ENCODE measurements at regions not wholly inside any gene's neighbourhood (a gene's known extent, or its start where the extent isn't known, plus 50 kb on each side); places are given as distances from the start of the nearest gene placed in this dataset.

DNA sequence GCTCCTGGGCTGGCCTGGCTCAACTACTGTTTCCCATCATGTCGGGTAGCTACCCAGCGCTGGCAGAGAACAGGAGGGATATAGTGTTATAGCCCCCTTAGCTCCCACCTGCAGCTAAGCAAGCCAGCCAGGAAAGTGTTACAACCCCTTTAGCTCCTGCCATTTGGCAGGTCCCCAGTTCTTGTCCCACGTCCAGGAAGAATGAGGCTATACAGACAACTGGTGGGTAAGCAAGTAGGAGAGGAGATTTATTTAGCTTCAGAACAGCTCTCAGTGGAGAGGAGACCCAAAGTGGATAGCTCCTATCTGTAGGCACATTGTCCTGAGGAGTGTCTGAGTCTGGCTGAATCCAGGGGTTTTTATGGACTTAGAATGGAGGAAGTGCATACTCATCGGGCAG lies 741.1 kb upstream of the B3GALT2 start:
- no peaks in the 10 kb centered on the region for H3K4me1 ChIP-seq (ENCODE audit: insufficient read depth, low read length)
- H3K27ac ChIP-seq (ENCODE audit: low read depth, low read length) = no peak overlapping the region
- H3K4me2 ChIP-seq (ENCODE audit: insufficient read depth, low read length) = no peak overlapping the region
- DNase-seq (ENCODE audit: insufficient read length, low spot score, missing footprints) = no peak
- H3K79me2 ChIP-seq (ENCODE audit: insufficient read depth, low read length) = no peaks in the 10 kb centered on the region
- no peak overlapping the region for H3K4me3 ChIP-seq (ENCODE audit: insufficient read depth, low read length)
- no peak overlapping the region for H2AFZ ChIP-seq (ENCODE audit: low read length)
- no peak for TF ChIP-seq CTCF (IDR thresholded peaks at IDR 0.05; ENCODE audit: extremely low read depth, low read depth, low read length)
- no peaks in the 10 kb centered on the region for H4K20me1 ChIP-seq (ENCODE audit: insufficient read depth, low read length)
- no peaks in the 10 kb centered on the region for H3K27me3 ChIP-seq (ENCODE audit: insufficient read depth, low read length)
- H3K36me3 ChIP-seq (ENCODE audit: insufficient read depth, low read length) = no peaks in the 10 kb centered on the region
- no peaks in the 10 kb centered on the region for H3K9me3 ChIP-seq (ENCODE audit: low read depth, low read length)

DNA sequence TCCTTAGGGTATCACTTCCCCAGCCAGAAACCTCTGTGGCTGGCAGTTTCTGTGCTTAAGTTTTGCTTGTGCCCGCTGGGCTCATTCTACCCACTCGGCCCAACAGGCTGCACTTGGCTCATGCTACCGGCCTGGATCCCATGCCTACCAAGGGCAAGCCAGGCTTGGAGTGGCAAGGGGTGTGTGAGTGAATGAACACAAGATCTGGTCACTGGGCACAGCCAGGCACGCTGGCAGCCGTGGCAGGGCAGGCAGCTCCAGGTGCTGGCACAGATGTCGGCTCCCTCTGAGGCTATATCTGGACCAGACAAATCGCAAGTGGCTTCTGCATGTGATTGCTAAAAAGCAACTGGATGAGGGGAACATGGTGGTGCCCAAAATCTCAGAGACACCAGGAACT lies 740.5 kb upstream of the B3GALT2 start:
- H3K9me3 ChIP-seq (ENCODE audit: low read depth, low read length) = no peaks in the 10 kb centered on the region
- no peak overlapping the region for H3K4me2 ChIP-seq (ENCODE audit: insufficient read depth, low read length)
- H3K4me1 ChIP-seq (ENCODE audit: insufficient read depth, low read length) = no peaks in the 10 kb centered on the region
- no peak for DNase-seq (ENCODE audit: insufficient read length, low spot score, missing footprints)
- H3K4me3 ChIP-seq (ENCODE audit: insufficient read depth, low read length) = no peak overlapping the region
- no peaks in the 10 kb centered on the region for H3K79me2 ChIP-seq (ENCODE audit: insufficient read depth, low read length)
- H3K36me3 ChIP-seq (ENCODE audit: insufficient read depth, low read length) = no peaks in the 10 kb centered on the region
- no peak overlapping the region for H3K27ac ChIP-seq (ENCODE audit: low read depth, low read length)
- H3K27me3 ChIP-seq (ENCODE audit: insufficient read depth, low read length) = no peaks in the 10 kb centered on the region
- H2AFZ ChIP-seq (ENCODE audit: low read length) = no peak overlapping the region
- H4K20me1 ChIP-seq (ENCODE audit: insufficient read depth, low read length) = no peaks in the 10 kb centered on the region
- no peak for TF ChIP-seq CTCF (IDR thresholded peaks at IDR 0.05; ENCODE audit: extremely low read depth, low read depth, low read length)

GRCh38 chr1:193919827-193920226 lies 733.4 kb upstream of the B3GALT2 start:
- Histone ChIP-seq H3K79me2 (ENCODE audit: insufficient read depth, low read length) (no peaks in the 10 kb centered on the region), H4K20me1 (ENCODE audit: insufficient read depth, low read length) (no peaks in the 10 kb centered on the region), H3K27ac (ENCODE audit: low read depth, low read length) (no peak overlapping the region), H3K36me3 (ENCODE audit: insufficient read depth, low read length) (no peaks in the 10 kb centered on the region), H3K4me2 (ENCODE audit: insufficient read depth, low read length) (no peak overlapping the region), H2AFZ (ENCODE audit: low read length) (no peak overlapping the region), H3K4me1 (ENCODE audit: insufficient read depth, low read length) (no peaks in the 10 kb centered on the region), H3K27me3 (ENCODE audit: insufficient read depth, low read length) (no peaks in the 10 kb centered on the region), H3K4me3 (ENCODE audit: insufficient read depth, low read length) (no peak overlapping the region), H3K9me3 (ENCODE audit: low read depth, low read length) (peaks cover 2% of the 10 kb centered on the region)
- no peak for TF ChIP-seq CTCF (IDR thresholded peaks at IDR 0.05; ENCODE audit: extremely low read depth, low read depth, low read length)
- DNase-seq (ENCODE audit: insufficient read length, low spot score, missing footprints) = no peak

DNA sequence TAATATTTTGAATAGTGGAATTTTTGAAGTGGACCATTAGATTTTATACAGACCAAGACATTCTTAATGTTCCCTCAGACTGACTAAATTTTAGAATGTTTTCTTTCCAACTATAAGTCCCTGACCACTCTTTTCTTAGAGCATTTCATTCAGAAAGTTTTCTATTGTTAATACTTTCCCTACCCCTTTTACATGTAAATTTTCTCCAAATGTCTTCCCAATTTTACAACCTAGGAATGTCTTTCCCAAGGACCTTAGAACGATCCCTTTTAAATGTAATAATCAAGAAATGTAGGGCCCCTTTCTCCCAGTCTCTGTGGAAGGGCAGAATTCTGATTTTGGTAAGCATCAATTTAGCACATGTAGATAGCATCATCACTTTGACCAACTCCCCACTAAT lies 730.0 kb upstream of the B3GALT2 start:
- Histone ChIP-seq H3K4me1 (ENCODE audit: insufficient read depth, low read length) (no peaks in the 10 kb centered on the region), H3K27ac (ENCODE audit: low read depth, low read length) (no peak overlapping the region), H4K20me1 (ENCODE audit: insufficient read depth, low read length) (no peaks in the 10 kb centered on the region), H3K36me3 (ENCODE audit: insufficient read depth, low read length) (no peaks in the 10 kb centered on the region), H3K9me3 (ENCODE audit: low read depth, low read length) (peaks cover 2% of the 10 kb centered on the region), H3K4me3 (ENCODE audit: insufficient read depth, low read length) (no peak overlapping the region), H2AFZ (ENCODE audit: low read length) (no peak overlapping the region), H3K79me2 (ENCODE audit: insufficient read depth, low read length) (no peaks in the 10 kb centered on the region), H3K27me3 (ENCODE audit: insufficient read depth, low read length) (no peaks in the 10 kb centered on the region), H3K4me2 (ENCODE audit: insufficient read depth, low read length) (no peak overlapping the region)
- no peak for TF ChIP-seq CTCF (IDR thresholded peaks at IDR 0.05; ENCODE audit: extremely low read depth, low read depth, low read length)
- no peak for DNase-seq (ENCODE audit: insufficient read length, low spot score, missing footprints)

All from osteoblast (primary cell).